Left lung (tissue), 4 donors: ENCODE measurements at regions not wholly inside any gene's neighbourhood (a gene's known extent, or its start where the extent isn't known, plus 50 kb on each side); places are given as distances from the start of the nearest gene placed in this dataset.

ENCODE experiments used
- ATAC-seq: fragments of 200-7000 bp; cut with Tn5 transposase; one replicate; pipeline ENCODE4 v1.9.1; 2020; ENCODE audit warnings: moderate library complexity
- DNase-seq, 4 donors: peaks; one replicate each; pipeline ENCODE4 v3.0.0-alpha.2; 2013 to 2020
- H3K27ac ChIP-seq, 2 donors: fragments of 200-600 bp; sonication (generic) in 1 of 2; one replicate each; pipeline versions ENCODE4 v1.5.0 to v1.8.0; 2020 to 2021
- H3K27me3 ChIP-seq, 2 donors: fragments of 200-600 bp; sonication (generic) in 1 of 2; one replicate each; pipeline versions ENCODE4 v1.5.0 to v1.8.0; 2020 to 2021
- H3K36me3 ChIP-seq, 2 donors: fragments of 200-600 bp; sonication (generic) in 1 of 2; one replicate each; pipeline versions ENCODE4 v1.5.0 to v1.8.0; 2020 to 2021
- H3K4me1 ChIP-seq, 2 donors: fragments of 200-600 bp; one replicate each; pipeline ENCODE4 v1.8.0; 2021
- H3K4me3 ChIP-seq, 2 donors: fragments of 200-600 bp; sonication (generic) in 1 of 2; one replicate each; pipeline versions ENCODE4 v1.5.0 to v1.8.0; 2020 to 2021; ENCODE audit warnings: mild to moderate bottlenecking in 1 of 2
- H3K9me3 ChIP-seq, 2 donors: fragments of 200-600 bp; sonication (generic) in 1 of 2; one replicate each; pipeline versions ENCODE4 v1.5.0 to v1.8.0; 2020 to 2021
- intact Hi-C, 2 donors: fragments of 100-400 bp; cut with DNase I; formaldehyde crosslinking; loops; one replicate each; pipeline versions ENCODE4 v1.11.2 to v1.14.2; 2022
- TF ChIP-seq, protein P1 (sequence below), 2 donors: fragments of 200-600 bp; sonication (generic) in 1 of 2; IDR thresholded peaks; one replicate each; pipeline versions ENCODE4 v1.5.0 to v1.8.0; 2021; ENCODE audit warnings: antibody characterized with exemption in 2 of 2
- donor health status: DM: no; HTN: yes; CAD: no.
- donor health status: DM: no; HTN: no; CAD: no.

DNA sequence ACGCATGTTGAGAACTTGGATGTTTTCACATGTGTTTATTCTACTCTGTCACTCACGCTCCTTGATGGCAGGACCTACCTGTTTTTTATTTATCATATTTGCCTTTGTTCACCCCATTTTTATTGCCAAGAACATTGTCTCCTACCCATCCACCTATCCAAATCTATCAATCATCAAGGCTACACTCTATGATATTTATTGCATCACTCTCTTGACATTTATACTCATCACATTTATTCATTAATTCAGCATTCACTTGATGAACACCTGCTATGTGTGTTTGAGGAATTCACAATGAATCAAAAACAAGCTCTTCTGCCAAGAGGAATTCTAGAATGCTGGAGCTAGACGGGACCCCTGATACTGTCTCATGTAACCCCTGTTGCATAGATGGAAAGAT lies 94.5 kb upstream of the ZNF469 start:
- TF ChIP-seq, protein P1, sequence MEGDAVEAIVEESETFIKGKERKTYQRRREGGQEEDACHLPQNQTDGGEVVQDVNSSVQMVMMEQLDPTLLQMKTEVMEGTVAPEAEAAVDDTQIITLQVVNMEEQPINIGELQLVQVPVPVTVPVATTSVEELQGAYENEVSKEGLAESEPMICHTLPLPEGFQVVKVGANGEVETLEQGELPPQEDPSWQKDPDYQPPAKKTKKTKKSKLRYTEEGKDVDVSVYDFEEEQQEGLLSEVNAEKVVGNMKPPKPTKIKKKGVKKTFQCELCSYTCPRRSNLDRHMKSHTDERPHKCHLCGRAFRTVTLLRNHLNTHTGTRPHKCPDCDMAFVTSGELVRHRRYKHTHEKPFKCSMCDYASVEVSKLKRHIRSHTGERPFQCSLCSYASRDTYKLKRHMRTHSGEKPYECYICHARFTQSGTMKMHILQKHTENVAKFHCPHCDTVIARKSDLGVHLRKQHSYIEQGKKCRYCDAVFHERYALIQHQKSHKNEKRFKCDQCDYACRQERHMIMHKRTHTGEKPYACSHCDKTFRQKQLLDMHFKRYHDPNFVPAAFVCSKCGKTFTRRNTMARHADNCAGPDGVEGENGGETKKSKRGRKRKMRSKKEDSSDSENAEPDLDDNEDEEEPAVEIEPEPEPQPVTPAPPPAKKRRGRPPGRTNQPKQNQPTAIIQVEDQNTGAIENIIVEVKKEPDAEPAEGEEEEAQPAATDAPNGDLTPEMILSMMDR (IDR thresholded peaks at IDR 0.05), result no peak
- DNase-seq, result no peak
- Histone ChIP-seq H3K4me1 (no peaks in the 10 kb centered on the region), H3K4me3 (no peak overlapping the region), H3K36me3 (no peaks in the 10 kb centered on the region), H3K27me3 (peaks cover 0 to 20% of the 10 kb centered on the region in 2 donors), H3K27ac (no peak overlapping the region), H3K9me3 (peaks cover 0 to 25% of the 10 kb centered on the region in 2 donors)
- intact Hi-C loops, result no loop called here
- no peak for ATAC-seq

DNA sequence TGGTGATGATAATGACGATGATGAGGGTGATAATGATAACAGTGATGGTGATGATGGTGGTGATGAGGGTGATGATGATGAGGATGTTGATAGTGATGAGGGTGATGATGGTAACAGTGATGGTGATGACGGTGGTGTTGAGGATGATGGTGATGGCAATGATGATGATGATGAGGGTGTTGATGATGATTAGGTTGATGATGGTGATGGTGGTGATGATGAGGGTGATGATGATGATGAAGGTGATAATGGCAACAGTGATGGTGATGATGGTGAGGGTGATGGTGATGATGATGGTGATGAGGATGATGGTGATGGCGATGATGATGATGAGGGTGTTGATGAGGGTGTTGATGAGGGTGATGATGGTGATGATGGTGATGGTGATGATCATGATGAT lies 93.8 kb upstream of the ZNF469 start:
- H3K4me1 ChIP-seq, result no peaks in the 10 kb centered on the region

DNA sequence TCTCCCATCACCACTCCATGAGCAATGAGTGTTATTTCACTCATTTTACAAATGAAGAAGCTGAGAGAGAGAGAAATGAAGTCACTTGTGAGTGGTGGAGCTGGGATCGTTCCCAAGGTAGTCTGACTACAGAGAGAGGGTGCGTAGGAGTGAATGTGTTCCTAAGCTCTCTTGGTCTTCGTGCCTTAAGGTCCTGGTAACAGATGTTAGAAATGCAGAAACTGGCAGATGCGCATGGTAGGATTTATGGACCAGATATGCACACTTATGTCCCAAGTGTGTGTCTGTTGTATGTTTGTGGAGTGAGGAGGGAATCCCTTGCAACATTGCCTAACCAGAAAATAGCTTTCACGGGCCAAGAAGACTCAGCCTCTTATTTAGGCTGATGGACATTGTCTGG lies 93.2 kb upstream of the ZNF469 start:
- intact Hi-C loops, result no loop called here
- TF ChIP-seq, protein P1 (IDR thresholded peaks at IDR 0.05), result no peak
- H3K36me3 ChIP-seq, result no peaks in the 10 kb centered on the region
- H3K4me3 ChIP-seq, result no peak overlapping the region
- ATAC-seq (no peak), DNase-seq (no peak)
- peaks cover 0 to 25% of the 10 kb centered on the region in 2 donors for H3K9me3 ChIP-seq
- H3K27me3 ChIP-seq, result peaks cover 0 to 29% of the 10 kb centered on the region in 2 donors
- no peak overlapping the region for H3K27ac ChIP-seq
- H3K4me1 ChIP-seq, result no peaks in the 10 kb centered on the region

More for the DNA sequence above, 93.8 kb upstream of the ZNF469 start:
- TF ChIP-seq, protein P1 (IDR thresholded peaks at IDR 0.05), result no peak
- intact Hi-C loops, result no loop called here
- Histone ChIP-seq H3K27me3 (peaks cover 0 to 24% of the 10 kb centered on the region in 2 donors), H3K36me3 (no peaks in the 10 kb centered on the region), H3K9me3 (peaks cover 0 to 25% of the 10 kb centered on the region in 2 donors), H3K4me3 (no peak overlapping the region), H3K27ac (no peak overlapping the region)
- ATAC-seq (no peak), DNase-seq (no peak)

DNA sequence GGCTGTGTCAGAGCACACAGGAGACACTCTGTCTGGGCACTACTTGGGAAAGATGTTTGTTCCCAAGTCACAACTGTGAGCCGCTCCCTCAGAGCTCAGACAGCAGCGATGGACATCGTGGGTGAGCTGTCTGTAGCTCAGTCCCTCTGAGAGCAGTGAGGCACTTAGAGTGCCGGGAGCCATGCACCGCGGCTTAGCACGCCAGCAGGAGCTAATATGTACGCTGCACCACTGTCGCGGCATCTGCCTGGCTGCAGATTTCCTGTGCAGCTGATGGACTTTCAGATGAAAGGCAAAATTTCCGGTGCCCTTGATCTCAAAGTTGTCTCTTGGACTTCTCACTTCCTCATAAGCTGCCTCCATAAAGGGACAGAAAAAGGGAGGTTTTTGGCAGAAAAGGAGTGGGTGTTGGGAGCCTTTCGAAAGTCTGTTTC lies 92.8 kb upstream of the ZNF469 start:
- TF ChIP-seq, protein P1 (IDR thresholded peaks at IDR 0.05), result no peak
- no peak for ATAC-seq
- H3K4me3 ChIP-seq, result no peak overlapping the region
- no peak overlapping the region for H3K27ac ChIP-seq
- peaks cover 0 to 25% of the 10 kb centered on the region in 2 donors for H3K9me3 ChIP-seq
- DNase-seq, result peak in 1 of 4 donors; percentile 41
- H3K4me1 ChIP-seq, result no peaks in the 10 kb centered on the region
- peaks cover 0 to 31% of the 10 kb centered on the region in 2 donors for H3K27me3 ChIP-seq
- H3K36me3 ChIP-seq, result no peaks in the 10 kb centered on the region
- intact Hi-C loops, result no loop called here

DNA sequence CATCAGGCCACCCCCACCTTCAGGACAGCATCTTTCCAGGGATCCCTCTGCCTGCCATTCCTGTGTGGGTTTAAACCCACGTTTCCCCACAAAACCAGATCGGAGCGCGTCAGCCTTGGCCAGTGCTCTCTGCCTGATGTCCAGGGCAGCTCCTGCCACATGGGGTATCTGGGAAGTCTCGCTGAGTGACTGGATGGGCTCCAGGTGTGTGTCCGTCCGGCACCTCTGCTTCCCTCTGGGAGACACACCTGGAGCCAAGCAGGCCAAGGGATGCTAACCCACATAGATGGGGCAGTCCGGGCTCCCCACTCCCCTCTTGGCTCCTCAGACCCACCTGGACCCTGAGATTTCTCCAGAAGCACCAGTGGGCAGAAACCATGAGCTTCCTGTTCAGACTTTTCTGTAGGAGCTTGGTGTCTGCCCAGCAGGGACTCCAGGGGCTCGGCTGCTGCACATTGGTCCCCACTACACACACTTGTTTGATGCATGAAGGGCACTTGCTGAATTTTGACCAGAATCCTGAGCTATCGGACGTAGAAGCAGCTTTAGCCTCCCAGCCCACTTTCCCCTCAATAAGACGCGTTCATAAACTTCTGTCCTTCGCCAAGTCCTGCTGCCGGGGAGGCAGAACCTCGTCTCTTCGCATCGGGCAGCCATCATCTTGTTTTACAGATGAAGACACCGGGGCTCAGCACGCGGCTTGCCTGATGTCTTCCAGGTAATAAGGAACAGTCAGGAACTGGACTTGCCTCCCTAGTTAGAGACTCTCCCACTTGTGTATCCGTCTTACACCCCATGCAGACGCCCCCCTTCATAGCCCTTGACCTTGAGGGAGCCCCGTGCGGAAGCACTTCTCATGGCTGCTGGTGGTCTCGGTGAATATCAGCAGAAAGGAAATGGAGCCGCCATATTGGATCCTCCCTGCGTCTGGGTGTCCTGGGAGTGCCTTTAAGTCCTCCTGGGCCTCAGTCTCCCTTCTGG lies 91.6 kb upstream of the ZNF469 start:
- H3K36me3 ChIP-seq, result no peaks in the 10 kb centered on the region
- H3K27ac ChIP-seq, result no peak overlapping the region
- TF ChIP-seq, protein P1 (IDR thresholded peaks at IDR 0.05), result no peak
- DNase-seq (peak in 1 of 4 donors; percentile 47), ATAC-seq (no peak)
- peaks cover 0 to 37% of the 10 kb centered on the region in 2 donors for H3K27me3 ChIP-seq
- intact Hi-C loops, result no loop called here
- peaks cover 0 to 18% of the 10 kb centered on the region in 2 donors for H3K9me3 ChIP-seq
- H3K4me3 ChIP-seq, result no peak overlapping the region
- H3K4me1 ChIP-seq, result no peaks in the 10 kb centered on the region
